ENCODE measurements at regions not wholly inside any gene's neighbourhood (a gene's known extent, or its start where the extent isn't known, plus 50 kb on each side); places are given as distances from the start of the nearest gene placed in this dataset.
"Not testable (repeated sequence)": the region's sequence is repeated elsewhere in the genome, so short reads cannot be mapped to it uniquely, and the experiment has no call there.

- DNase-seq (ENCODE audit: low spot score in 2 of 2): no peak
These were observed 131.0 kb downstream of the SMIM20 start for GRCh38 chr4:26044983-26045382.

GRCh38 chr4:26047795-26048194 lies 133.8 kb downstream of the SMIM20 start:
- no peaks in the 10 kb centered on the region for H3K36me3 Mint-ChIP-seq
- ATAC-seq (ENCODE audit: low read depth): no peak

More at GRCh38 chr4:26044983-26045382, 131.0 kb downstream of the SMIM20 start:
- Mint-ChIP-seq H3K4me3 (no peak overlapping the region), H3K27me3 (peaks cover 26% of the 10 kb centered on the region), H3K27ac (no peak overlapping the region), H3K9me3 (peaks cover 1% of the 10 kb centered on the region), H3K4me1 (peaks cover 7% of the 10 kb centered on the region), H3K36me3 (peaks cover 2% of the 10 kb centered on the region)
- ATAC-seq (ENCODE audit: low read depth): no peak

GRCh38 chr4:26048378-26048882 lies 134.4 kb downstream of the SMIM20 start:
- Mint-ChIP-seq H3K9me3 (no peaks in the 10 kb centered on the region), H3K4me3 (no peak overlapping the region), H3K27me3 (peaks cover 23% of the 10 kb centered on the region), H3K4me1 (peaks cover 17% of the 10 kb centered on the region), H3K36me3 (no peaks in the 10 kb centered on the region), H3K27ac (no peak overlapping the region)
- no peak for ATAC-seq (ENCODE audit: low read depth)
- no peak for DNase-seq (ENCODE audit: low spot score in 2 of 2)

More at GRCh38 chr4:26047795-26048194, 133.8 kb downstream of the SMIM20 start:
- Mint-ChIP-seq H3K9me3 (no peaks in the 10 kb centered on the region), H3K27me3 (peaks cover 26% of the 10 kb centered on the region), H3K4me1 (peaks cover 13% of the 10 kb centered on the region), H3K4me3 (no peak overlapping the region), H3K27ac (no peak overlapping the region)
- no peak for DNase-seq (ENCODE audit: low spot score in 2 of 2)

GRCh38 chr4:26048950-26049349 lies 134.9 kb downstream of the SMIM20 start:
- no peak overlapping the region for H3K27ac Mint-ChIP-seq
- peaks cover 21% of the 10 kb centered on the region for H3K27me3 Mint-ChIP-seq
- no peak for ATAC-seq (ENCODE audit: low read depth)
- DNase-seq (ENCODE audit: low spot score in 2 of 2): no peak
- H3K36me3 Mint-ChIP-seq: no peaks in the 10 kb centered on the region
- no peaks in the 10 kb centered on the region for H3K9me3 Mint-ChIP-seq
- no peak overlapping the region for H3K4me3 Mint-ChIP-seq
- peaks cover 17% of the 10 kb centered on the region for H3K4me1 Mint-ChIP-seq

- ATAC-seq (ENCODE audit: low read depth) (no peak), DNase-seq (ENCODE audit: low spot score in 2 of 2) (no peak)
- Mint-ChIP-seq H3K27me3 (peaks cover 18% of the 10 kb centered on the region), H3K27ac (no peak overlapping the region), H3K36me3 (no peaks in the 10 kb centered on the region), H3K4me3 (no peak overlapping the region), H3K9me3 (no peaks in the 10 kb centered on the region), H3K4me1 (peaks cover 17% of the 10 kb centered on the region)
These were observed 135.4 kb downstream of the SMIM20 start for GRCh38 chr4:26049447-26049846.

GRCh38 chr4:26050212-26050643 lies 136.2 kb downstream of the SMIM20 start:
- ATAC-seq (ENCODE audit: low read depth) (peak; percentile 38), DNase-seq (ENCODE audit: low spot score in 2 of 2) (no peak)
- Mint-ChIP-seq H3K27ac (no peak overlapping the region), H3K27me3 (peaks cover 15% of the 10 kb centered on the region), H3K36me3 (no peaks in the 10 kb centered on the region), H3K9me3 (no peaks in the 10 kb centered on the region), H3K4me3 (no peak overlapping the region), H3K4me1 (peaks cover 17% of the 10 kb centered on the region)

GRCh38 chr4:26050671-26051070 lies 136.7 kb downstream of the SMIM20 start:
- no peak overlapping the region for H3K4me3 Mint-ChIP-seq
- no peak for DNase-seq (ENCODE audit: low spot score in 2 of 2)

GRCh38 chr4:26051240-26051639 lies 137.2 kb downstream of the SMIM20 start:
- peaks cover 17% of the 10 kb centered on the region for H3K4me1 Mint-ChIP-seq
- no peak overlapping the region for H3K27ac Mint-ChIP-seq
- no peak overlapping the region for H3K4me3 Mint-ChIP-seq
- H3K9me3 Mint-ChIP-seq: no peaks in the 10 kb centered on the region
- H3K27me3 Mint-ChIP-seq: peaks cover 12% of the 10 kb centered on the region
- DNase-seq (ENCODE audit: low spot score in 2 of 2) (no peak), ATAC-seq (ENCODE audit: low read depth) (no peak)
- H3K36me3 Mint-ChIP-seq: no peaks in the 10 kb centered on the region

More at GRCh38 chr4:26050671-26051070, 136.7 kb downstream of the SMIM20 start:
- Mint-ChIP-seq H3K27me3 (peaks cover 14% of the 10 kb centered on the region), H3K4me1 (peaks cover 17% of the 10 kb centered on the region), H3K9me3 (no peaks in the 10 kb centered on the region), H3K27ac (no peak overlapping the region), H3K36me3 (no peaks in the 10 kb centered on the region)
- ATAC-seq (ENCODE audit: low read depth): no peak

- no peaks in the 10 kb centered on the region for H3K9me3 Mint-ChIP-seq
- H3K27me3 Mint-ChIP-seq: peaks cover 5% of the 10 kb centered on the region
- H3K36me3 Mint-ChIP-seq: no peaks in the 10 kb centered on the region
- H3K4me1 Mint-ChIP-seq: peaks cover 15% of the 10 kb centered on the region
- H3K4me3 Mint-ChIP-seq: no peak overlapping the region
- ATAC-seq (ENCODE audit: low read depth) (peak; percentile 62), DNase-seq (ENCODE audit: low spot score in 2 of 2) (no peak)
- peak overlapping the region; percentile 64 for H3K27ac Mint-ChIP-seq
These were observed 138.9 kb downstream of the SMIM20 start for GRCh38 chr4:26052663-26053541.

GRCh38 chr4:26053761-26054160 lies 139.7 kb downstream of the SMIM20 start:
- no peak overlapping the region for H3K4me3 Mint-ChIP-seq
- no peak overlapping the region for H3K27ac Mint-ChIP-seq
- ATAC-seq (ENCODE audit: low read depth): no peak

GRCh38 chr4:26055855-26056254 lies 141.8 kb downstream of the SMIM20 start:
- peaks cover 8% of the 10 kb centered on the region for H3K4me1 Mint-ChIP-seq
- DNase-seq (ENCODE audit: low spot score in 2 of 2): no peak
- no peaks in the 10 kb centered on the region for H3K36me3 Mint-ChIP-seq
- no peak overlapping the region for H3K4me3 Mint-ChIP-seq
- H3K27ac Mint-ChIP-seq: no peak overlapping the region
- no peaks in the 10 kb centered on the region for H3K9me3 Mint-ChIP-seq
- peaks cover 3% of the 10 kb centered on the region for H3K27me3 Mint-ChIP-seq
- no peak for ATAC-seq (ENCODE audit: low read depth)

More at GRCh38 chr4:26053761-26054160, 139.7 kb downstream of the SMIM20 start:
- H3K4me1 Mint-ChIP-seq: peaks cover 16% of the 10 kb centered on the region
- H3K9me3 Mint-ChIP-seq: no peaks in the 10 kb centered on the region
- H3K27me3 Mint-ChIP-seq: peaks cover 5% of the 10 kb centered on the region
- H3K36me3 Mint-ChIP-seq: no peaks in the 10 kb centered on the region
- no peak for DNase-seq (ENCODE audit: low spot score in 2 of 2)

- H3K36me3 Mint-ChIP-seq: no peaks in the 10 kb centered on the region
- ATAC-seq (ENCODE audit: low read depth): no peak
- H3K27me3 Mint-ChIP-seq: peaks cover 1% of the 10 kb centered on the region
- no peak overlapping the region for H3K4me3 Mint-ChIP-seq
- no peak overlapping the region for H3K27ac Mint-ChIP-seq
- H3K4me1 Mint-ChIP-seq: peaks cover 8% of the 10 kb centered on the region
- H3K9me3 Mint-ChIP-seq: no peaks in the 10 kb centered on the region
- DNase-seq (ENCODE audit: low spot score in 2 of 2): no peak
These were observed 142.4 kb downstream of the SMIM20 start for GRCh38 chr4:26056406-26056805.

GRCh38 chr4:26057839-26058238 lies 143.8 kb downstream of the SMIM20 start:
- not testable (repeated sequence) for H3K27ac Mint-ChIP-seq; H3K27me3 Mint-ChIP-seq; H3K4me3 Mint-ChIP-seq; H3K9me3 Mint-ChIP-seq; H3K4me1 Mint-ChIP-seq; ATAC-seq (ENCODE audit: low read depth); H3K36me3 Mint-ChIP-seq; DNase-seq (ENCODE audit: low spot score in 2 of 2)

GRCh38 chr4:26058537-26058936 lies 144.5 kb downstream of the SMIM20 start:
- Mint-ChIP-seq H3K36me3 (no peaks in the 10 kb centered on the region), H3K27ac (no peak overlapping the region), H3K4me3 (no peak overlapping the region), H3K27me3 (peaks cover 1% of the 10 kb centered on the region), H3K4me1 (peaks cover 4% of the 10 kb centered on the region), H3K9me3 (no peaks in the 10 kb centered on the region)
- ATAC-seq (ENCODE audit: low read depth) (peak; percentile 52), DNase-seq (ENCODE audit: low spot score in 2 of 2) (no peak)
